K562 (cell line): ENCODE measurements at regions not wholly inside any gene's neighbourhood (a gene's known extent, or its start where the extent isn't known, plus 50 kb on each side); places are given as distances from the start of the nearest gene placed in this dataset.

Experiments used
- BCOR ChIP-seq: fragments of 450-650 bp; IDR thresholded peaks from 2 replicates; pipeline ENCODE4 v1.6.1; 2016
- BHLHE40 ChIP-seq: IDR thresholded peaks from 2 replicates; pipeline ENCODE4 v1.6.1; 2011; ENCODE audit warnings: low read length, improper control_type of control experiment
- CBX5 ChIP-seq: IDR thresholded peaks from 2 replicates; pipeline ENCODE4 v1.6.1; 2014; ENCODE audit warnings: low read depth, borderline replicate concordance
- CCAR2 ChIP-seq: fragments of 200-400 bp; formaldehyde crosslinking; IDR thresholded peaks from 2 replicates; pipeline ENCODE4 v1.6.1; 2017; ENCODE audit warnings: mild to moderate bottlenecking, low read depth, low read length
- EZH2 ChIP-seq: IDR thresholded peaks from 2 replicates; pipeline ENCODE4 v1.6.1; 2012; ENCODE audit warnings: low read depth, mild to moderate bottlenecking, inconsistent platforms, low read length, borderline replicate concordance
- HMGXB4 ChIP-seq: sonication (generic); formaldehyde crosslinking; IDR thresholded peaks from 2 replicates; pipeline ENCODE4 v1.8.1; 2023; ENCODE audit warnings: mild to moderate bottlenecking, missing genetic modification reagents
- NFXL1 ChIP-seq: fragments of 450-650 bp; formaldehyde crosslinking; IDR thresholded peaks from 2 replicates; pipeline ENCODE4 v1.4.0; 2021; ENCODE audit warnings: mild to moderate bottlenecking
- PCBP2 ChIP-seq: fragments of 200-400 bp; formaldehyde crosslinking; IDR thresholded peaks from 2 replicates; pipeline ENCODE4 v1.6.1; 2018; ENCODE audit warnings: low read length, low read depth, mild to moderate bottlenecking, moderate library complexity; ENCODE audit not compliant: poor library complexity, severe bottlenecking
- POLR2A ChIP-seq: fragments of 450-650 bp; conservative IDR thresholded peaks from 2 replicates; pipeline ENCODE4 v1.6.1; 2016
- TCF7L2 ChIP-seq: fragments of 150-350 bp; IDR thresholded peaks from 2 replicates; pipeline ENCODE4 v1.6.1; 2016; ENCODE audit warnings: low read depth, mild to moderate bottlenecking, low read length, moderate library complexity
- ZNF124 ChIP-seq: sonication (generic); formaldehyde crosslinking; IDR thresholded peaks from 2 replicates; pipeline ENCODE4 v1.8.1; 2022; ENCODE audit warnings: missing genetic modification reagents
- ZNF384 ChIP-seq: IDR thresholded peaks from 2 replicates; pipeline ENCODE4 v1.6.1; 2012; ENCODE audit warnings: low read depth, low read length, improper control_type of control experiment

- no peak for TF ChIP-seq TCF7L2
- no peak for TF ChIP-seq CCAR2
- no peak for TF ChIP-seq HMGXB4 (CRISPR knock-in tag)
- TF ChIP-seq BHLHE40, result no peak
- TF ChIP-seq CBX5, result no peak
- TF ChIP-seq NFXL1 (CRISPR knock-in tag), result no peak
- TF ChIP-seq POLR2A, result no peak
- no peak for TF ChIP-seq PCBP2
- no peak for TF ChIP-seq EZH2
- no peak for TF ChIP-seq BCOR
- TF ChIP-seq ZNF384, result no peak
- no peak for TF ChIP-seq ZNF124 (CRISPR knock-in tag)
These were observed 343.7 kb downstream of the ENC1 start for GRCh38 chr5:74296685-74297408.
